ENCODE measurements at regions not wholly inside any gene's neighbourhood (a gene's known extent, or its start where the extent isn't known, plus 50 kb on each side); places are given as distances from the start of the nearest gene placed in this dataset.
"Not testable (repeated sequence)": the region's sequence is repeated elsewhere in the genome, so short reads cannot be mapped to it uniquely, and the experiment has no call there.

- H3K4me3 ChIP-seq (ENCODE audit: low read length), result no peak overlapping the region
- H3K27me3 ChIP-seq (ENCODE audit: control insufficient read depth, insufficient read depth, low read length), result no peaks in the 10 kb centered on the region
- H3K27ac ChIP-seq (ENCODE audit: low read depth, low read length), result no peak overlapping the region
- H3K36me3 ChIP-seq (ENCODE audit: control insufficient read depth, insufficient read depth, low read length), result no peaks in the 10 kb centered on the region
- peaks cover 19% of the 10 kb centered on the region for H3K4me1 ChIP-seq (ENCODE audit: control insufficient read depth, insufficient read depth, low read length)
- H3K9ac ChIP-seq (ENCODE audit: low read length), result no peak overlapping the region
Measured at GRCh38 chr2:37566517-37566981, 104.9 kb downstream of the CDC42EP3 start.

- Histone ChIP-seq H3K9ac (ENCODE audit: low read length) (no peak overlapping the region), H3K4me1 (ENCODE audit: control insufficient read depth, insufficient read depth, low read length) (peaks cover 16% of the 10 kb centered on the region), H3K4me3 (ENCODE audit: low read length) (no peak overlapping the region), H3K27me3 (ENCODE audit: control insufficient read depth, insufficient read depth, low read length) (no peaks in the 10 kb centered on the region), H3K27ac (ENCODE audit: low read depth, low read length) (no peak overlapping the region), H3K36me3 (ENCODE audit: control insufficient read depth, insufficient read depth, low read length) (no peaks in the 10 kb centered on the region)
Measured at GRCh38 chr2:37568565-37568964, 102.9 kb downstream of the CDC42EP3 start.

- H3K36me3 ChIP-seq (ENCODE audit: control insufficient read depth, insufficient read depth, low read length), result no peaks in the 10 kb centered on the region
- peaks cover 13% of the 10 kb centered on the region for H3K4me1 ChIP-seq (ENCODE audit: control insufficient read depth, insufficient read depth, low read length)
- H3K9ac ChIP-seq (ENCODE audit: low read length), result no peak overlapping the region
- no peaks in the 10 kb centered on the region for H3K27me3 ChIP-seq (ENCODE audit: control insufficient read depth, insufficient read depth, low read length)
- no peak overlapping the region for H3K4me3 ChIP-seq (ENCODE audit: low read length)
- H3K27ac ChIP-seq (ENCODE audit: low read depth, low read length), result peak overlapping the region; percentile 38
Measured at GRCh38 chr2:37569131-37569823, 102.2 kb downstream of the CDC42EP3 start.

- no peaks in the 10 kb centered on the region for H3K27me3 ChIP-seq (ENCODE audit: control insufficient read depth, insufficient read depth, low read length)
- H3K4me1 ChIP-seq (ENCODE audit: control insufficient read depth, insufficient read depth, low read length), result peaks cover 12% of the 10 kb centered on the region
- no peak overlapping the region for H3K9ac ChIP-seq (ENCODE audit: low read length)
- H3K27ac ChIP-seq (ENCODE audit: low read depth, low read length), result peak overlapping the region; percentile 39
- no peaks in the 10 kb centered on the region for H3K36me3 ChIP-seq (ENCODE audit: control insufficient read depth, insufficient read depth, low read length)
- H3K4me3 ChIP-seq (ENCODE audit: low read length), result no peak overlapping the region
Measured at GRCh38 chr2:37569986-37570679, 101.3 kb downstream of the CDC42EP3 start.

- no peaks in the 10 kb centered on the region for H3K27me3 ChIP-seq (ENCODE audit: control insufficient read depth, insufficient read depth, low read length)
- H3K4me3 ChIP-seq (ENCODE audit: low read length), result no peak overlapping the region
- H3K4me1 ChIP-seq (ENCODE audit: control insufficient read depth, insufficient read depth, low read length), result peaks cover 12% of the 10 kb centered on the region
- H3K36me3 ChIP-seq (ENCODE audit: control insufficient read depth, insufficient read depth, low read length), result no peaks in the 10 kb centered on the region
- no peak overlapping the region for H3K9ac ChIP-seq (ENCODE audit: low read length)
- peak overlapping the region; percentile 39 for H3K27ac ChIP-seq (ENCODE audit: low read depth, low read length)
Measured at GRCh38 chr2:37570773-37571586, 100.5 kb downstream of the CDC42EP3 start.

- Histone ChIP-seq H3K27me3 (ENCODE audit: control insufficient read depth, insufficient read depth, low read length) (no peaks in the 10 kb centered on the region), H3K27ac (ENCODE audit: low read depth, low read length) (no peak overlapping the region), H3K36me3 (ENCODE audit: control insufficient read depth, insufficient read depth, low read length) (no peaks in the 10 kb centered on the region), H3K9ac (ENCODE audit: low read length) (no peak overlapping the region), H3K4me1 (ENCODE audit: control insufficient read depth, insufficient read depth, low read length) (peaks cover 12% of the 10 kb centered on the region), H3K4me3 (ENCODE audit: low read length) (no peak overlapping the region)
Measured at GRCh38 chr2:37571587-37572136, 99.8 kb downstream of the CDC42EP3 start.

- Histone ChIP-seq H3K36me3 (ENCODE audit: control insufficient read depth, insufficient read depth, low read length) (no peaks in the 10 kb centered on the region), H3K4me1 (ENCODE audit: control insufficient read depth, insufficient read depth, low read length) (peaks cover 12% of the 10 kb centered on the region), H3K4me3 (ENCODE audit: low read length) (no peak overlapping the region), H3K9ac (ENCODE audit: low read length) (no peak overlapping the region), H3K27ac (ENCODE audit: low read depth, low read length) (peak overlapping the region; percentile 11), H3K27me3 (ENCODE audit: control insufficient read depth, insufficient read depth, low read length) (no peaks in the 10 kb centered on the region)
Measured at GRCh38 chr2:37573451-37574388, 97.7 kb downstream of the CDC42EP3 start.

- H3K27me3 ChIP-seq (ENCODE audit: control insufficient read depth, insufficient read depth, low read length), result no peaks in the 10 kb centered on the region
- H3K36me3 ChIP-seq (ENCODE audit: control insufficient read depth, insufficient read depth, low read length), result no peaks in the 10 kb centered on the region
- H3K9ac ChIP-seq (ENCODE audit: low read length), result no peak overlapping the region
- no peak overlapping the region for H3K27ac ChIP-seq (ENCODE audit: low read depth, low read length)
- no peak overlapping the region for H3K4me3 ChIP-seq (ENCODE audit: low read length)
- H3K4me1 ChIP-seq (ENCODE audit: control insufficient read depth, insufficient read depth, low read length), result peaks cover 2% of the 10 kb centered on the region
Measured at GRCh38 chr2:37575780-37576179, 95.7 kb downstream of the CDC42EP3 start.

- H3K9ac ChIP-seq (ENCODE audit: low read length); H3K27me3 ChIP-seq (ENCODE audit: control insufficient read depth, insufficient read depth, low read length); H3K4me3 ChIP-seq (ENCODE audit: low read length); H3K27ac ChIP-seq (ENCODE audit: low read depth, low read length); H3K36me3 ChIP-seq (ENCODE audit: control insufficient read depth, insufficient read depth, low read length); H3K4me1 ChIP-seq (ENCODE audit: control insufficient read depth, insufficient read depth, low read length): not testable (repeated sequence)
Measured at GRCh38 chr2:37576194-37576593, 95.2 kb downstream of the CDC42EP3 start.

GRCh38 chr2:37576831-37577230 is 94.6 kb downstream of the CDC42EP3 start:
- Histone ChIP-seq H3K27me3 (ENCODE audit: control insufficient read depth, insufficient read depth, low read length) (no peaks in the 10 kb centered on the region), H3K27ac (ENCODE audit: low read depth, low read length) (no peak overlapping the region), H3K9ac (ENCODE audit: low read length) (no peak overlapping the region), H3K36me3 (ENCODE audit: control insufficient read depth, insufficient read depth, low read length) (no peaks in the 10 kb centered on the region), H3K4me3 (ENCODE audit: low read length) (no peak overlapping the region), H3K4me1 (ENCODE audit: control insufficient read depth, insufficient read depth, low read length) (no peaks in the 10 kb centered on the region)

GRCh38 chr2:37579192-37579713 is 92.2 kb downstream of the CDC42EP3 start:
- Histone ChIP-seq H3K4me1 (ENCODE audit: control insufficient read depth, insufficient read depth, low read length) (no peaks in the 10 kb centered on the region), H3K36me3 (ENCODE audit: control insufficient read depth, insufficient read depth, low read length) (no peaks in the 10 kb centered on the region), H3K4me3 (ENCODE audit: low read length) (no peak overlapping the region), H3K27me3 (ENCODE audit: control insufficient read depth, insufficient read depth, low read length) (no peaks in the 10 kb centered on the region), H3K9ac (ENCODE audit: low read length) (no peak overlapping the region), H3K27ac (ENCODE audit: low read depth, low read length) (no peak overlapping the region)

Data from rectal smooth muscle tissue (tissue), 1 donor.